GM23338 (cell line): ENCODE measurements at regions not wholly inside any gene's neighbourhood (a gene's known extent, or its start where the extent isn't known, plus 50 kb on each side); places are given as distances from the start of the nearest gene placed in this dataset.

ENCODE experiments used
- CREB1 ChIP-seq: fragments of 250-450 bp; sonication (Bioruptor Pico); IDR thresholded peaks from 2 replicates; pipeline ENCODE4 v1.5.0; 2020; ENCODE audit warnings: low read depth, mild to moderate bottlenecking, moderate library complexity
- EZH2 ChIP-seq: fragments of 200-600 bp; sonication (generic); IDR thresholded peaks from one replicate; pipeline ENCODE4 v1.8.0; 2017; ENCODE audit warnings: antibody characterized with exemption, mild to moderate bottlenecking, low read depth; ENCODE audit not compliant: unreplicated experiment
- EZH2phosphoT487 ChIP-seq: fragments of 200-600 bp; sonication (generic); IDR thresholded peaks from one replicate; pipeline ENCODE4 v1.8.1; 2018; ENCODE audit warnings: antibody characterized with exemption; ENCODE audit not compliant: unreplicated experiment
- JUNB ChIP-seq: IDR thresholded peaks from one replicate; pipeline ENCODE4 v1.6.1; 2016; ENCODE audit warnings: antibody characterized with exemption; ENCODE audit not compliant: unreplicated experiment
- NANOG ChIP-seq: IDR thresholded peaks from 2 replicates; pipeline ENCODE4 v1.6.1; 2016; ENCODE audit warnings: antibody characterized with exemption, borderline replicate concordance
- POLR2AphosphoS5 ChIP-seq: IDR thresholded peaks from 2 replicates; pipeline ENCODE4 v1.6.1; 2016; ENCODE audit warnings: antibody characterized with exemption, low read depth
- STAT1 ChIP-seq: IDR thresholded peaks from one replicate; pipeline ENCODE4 v1.6.1; 2016; ENCODE audit warnings: antibody characterized with exemption; ENCODE audit not compliant: unreplicated experiment
- TF ChIP-seq, protein P1 (sequence below): IDR thresholded peaks from one replicate; pipeline ENCODE4 v1.6.1; 2018; ENCODE audit warnings: antibody characterized with exemption; ENCODE audit not compliant: unreplicated experiment
- TF ChIP-seq, protein P2 (sequence below), 2 experiments: fragments of 200-600 bp in 1 of 2; sonication (generic) in 1 of 2; conservative IDR thresholded peaks; 2 replicates each; pipeline versions ENCODE4 v1.5.1 to v1.6.1; 2016 to 2017; ENCODE audit warnings: antibody characterized with exemption in 2 of 2, low read depth in 2 of 2, mild to moderate bottlenecking in 2 of 2, moderate library complexity in 1 of 2
- TF ChIP-seq, protein P3 (sequence below): IDR thresholded peaks from 2 replicates; pipeline ENCODE4 v1.6.1; 2016; ENCODE audit warnings: antibody characterized with exemption

DNA sequence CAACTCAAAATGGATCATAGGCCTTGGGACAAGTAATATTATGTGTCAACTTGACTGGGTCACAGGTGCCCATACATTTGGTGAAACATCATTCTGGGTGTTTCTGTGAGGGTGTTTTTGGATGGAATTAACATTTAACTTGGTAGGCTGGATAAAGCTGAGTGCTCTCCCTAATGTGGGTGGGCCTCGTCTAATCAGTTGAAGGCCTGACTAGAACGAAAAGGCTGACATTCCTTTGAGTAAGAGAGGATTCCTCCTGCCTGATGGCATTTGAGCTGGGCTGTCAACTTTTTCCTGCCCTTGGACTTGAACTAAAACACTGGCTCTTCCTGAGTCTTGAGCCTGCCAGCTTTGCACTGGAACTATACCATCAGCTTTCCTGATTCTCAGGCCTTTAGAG, 93.4 kb upstream of the ESRRB start:
- TF ChIP-seq EZH2phosphoT487: no peak
- TF ChIP-seq, protein P1, sequence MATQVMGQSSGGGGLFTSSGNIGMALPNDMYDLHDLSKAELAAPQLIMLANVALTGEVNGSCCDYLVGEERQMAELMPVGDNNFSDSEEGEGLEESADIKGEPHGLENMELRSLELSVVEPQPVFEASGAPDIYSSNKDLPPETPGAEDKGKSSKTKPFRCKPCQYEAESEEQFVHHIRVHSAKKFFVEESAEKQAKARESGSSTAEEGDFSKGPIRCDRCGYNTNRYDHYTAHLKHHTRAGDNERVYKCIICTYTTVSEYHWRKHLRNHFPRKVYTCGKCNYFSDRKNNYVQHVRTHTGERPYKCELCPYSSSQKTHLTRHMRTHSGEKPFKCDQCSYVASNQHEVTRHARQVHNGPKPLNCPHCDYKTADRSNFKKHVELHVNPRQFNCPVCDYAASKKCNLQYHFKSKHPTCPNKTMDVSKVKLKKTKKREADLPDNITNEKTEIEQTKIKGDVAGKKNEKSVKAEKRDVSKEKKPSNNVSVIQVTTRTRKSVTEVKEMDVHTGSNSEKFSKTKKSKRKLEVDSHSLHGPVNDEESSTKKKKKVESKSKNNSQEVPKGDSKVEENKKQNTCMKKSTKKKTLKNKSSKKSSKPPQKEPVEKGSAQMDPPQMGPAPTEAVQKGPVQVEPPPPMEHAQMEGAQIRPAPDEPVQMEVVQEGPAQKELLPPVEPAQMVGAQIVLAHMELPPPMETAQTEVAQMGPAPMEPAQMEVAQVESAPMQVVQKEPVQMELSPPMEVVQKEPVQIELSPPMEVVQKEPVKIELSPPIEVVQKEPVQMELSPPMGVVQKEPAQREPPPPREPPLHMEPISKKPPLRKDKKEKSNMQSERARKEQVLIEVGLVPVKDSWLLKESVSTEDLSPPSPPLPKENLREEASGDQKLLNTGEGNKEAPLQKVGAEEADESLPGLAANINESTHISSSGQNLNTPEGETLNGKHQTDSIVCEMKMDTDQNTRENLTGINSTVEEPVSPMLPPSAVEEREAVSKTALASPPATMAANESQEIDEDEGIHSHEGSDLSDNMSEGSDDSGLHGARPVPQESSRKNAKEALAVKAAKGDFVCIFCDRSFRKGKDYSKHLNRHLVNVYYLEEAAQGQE: no peak
- TF ChIP-seq, protein P2, sequence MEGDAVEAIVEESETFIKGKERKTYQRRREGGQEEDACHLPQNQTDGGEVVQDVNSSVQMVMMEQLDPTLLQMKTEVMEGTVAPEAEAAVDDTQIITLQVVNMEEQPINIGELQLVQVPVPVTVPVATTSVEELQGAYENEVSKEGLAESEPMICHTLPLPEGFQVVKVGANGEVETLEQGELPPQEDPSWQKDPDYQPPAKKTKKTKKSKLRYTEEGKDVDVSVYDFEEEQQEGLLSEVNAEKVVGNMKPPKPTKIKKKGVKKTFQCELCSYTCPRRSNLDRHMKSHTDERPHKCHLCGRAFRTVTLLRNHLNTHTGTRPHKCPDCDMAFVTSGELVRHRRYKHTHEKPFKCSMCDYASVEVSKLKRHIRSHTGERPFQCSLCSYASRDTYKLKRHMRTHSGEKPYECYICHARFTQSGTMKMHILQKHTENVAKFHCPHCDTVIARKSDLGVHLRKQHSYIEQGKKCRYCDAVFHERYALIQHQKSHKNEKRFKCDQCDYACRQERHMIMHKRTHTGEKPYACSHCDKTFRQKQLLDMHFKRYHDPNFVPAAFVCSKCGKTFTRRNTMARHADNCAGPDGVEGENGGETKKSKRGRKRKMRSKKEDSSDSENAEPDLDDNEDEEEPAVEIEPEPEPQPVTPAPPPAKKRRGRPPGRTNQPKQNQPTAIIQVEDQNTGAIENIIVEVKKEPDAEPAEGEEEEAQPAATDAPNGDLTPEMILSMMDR (conservative IDR thresholded peaks at IDR 0.05; ENCODE audit: low read depth in 2 of 2): no peak
- TF ChIP-seq CREB1: no peak
- TF ChIP-seq STAT1: no peak
- TF ChIP-seq NANOG: no peak
- no peak for TF ChIP-seq EZH2
- TF ChIP-seq POLR2AphosphoS5: no peak
- no peak for TF ChIP-seq JUNB
- TF ChIP-seq, protein P3, sequence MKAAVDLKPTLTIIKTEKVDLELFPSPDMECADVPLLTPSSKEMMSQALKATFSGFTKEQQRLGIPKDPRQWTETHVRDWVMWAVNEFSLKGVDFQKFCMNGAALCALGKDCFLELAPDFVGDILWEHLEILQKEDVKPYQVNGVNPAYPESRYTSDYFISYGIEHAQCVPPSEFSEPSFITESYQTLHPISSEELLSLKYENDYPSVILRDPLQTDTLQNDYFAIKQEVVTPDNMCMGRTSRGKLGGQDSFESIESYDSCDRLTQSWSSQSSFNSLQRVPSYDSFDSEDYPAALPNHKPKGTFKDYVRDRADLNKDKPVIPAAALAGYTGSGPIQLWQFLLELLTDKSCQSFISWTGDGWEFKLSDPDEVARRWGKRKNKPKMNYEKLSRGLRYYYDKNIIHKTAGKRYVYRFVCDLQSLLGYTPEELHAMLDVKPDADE: no peak
